ENCODE measurements at regions not wholly inside any gene's neighbourhood (a gene's known extent, or its start where the extent isn't known, plus 50 kb on each side); places are given as distances from the start of the nearest gene placed in this dataset.
"Not testable (repeated sequence)": the region's sequence is repeated elsewhere in the genome, so short reads cannot be mapped to it uniquely, and the experiment has no call there.

- Histone ChIP-seq H3K4me3 (replicated peaks; ENCODE audit: low read depth, low read length) (no peak overlapping the region), H3K27me3 (replicated peaks; ENCODE audit: control insufficient read depth, insufficient read depth, low read length) (no peaks in the 10 kb centered on the region)
Measured at GRCh38 chr1:3998086-3998485, 98.0 kb upstream of the C1orf174 start.

GRCh38 chr1:3999514-3999913 is 99.4 kb upstream of the C1orf174 start:
- DNase-seq (ENCODE audit: extremely low read depth, insufficient read length); H3K27me3 ChIP-seq (replicated peaks; ENCODE audit: control insufficient read depth, insufficient read depth, low read length); H3K4me3 ChIP-seq (replicated peaks; ENCODE audit: low read depth, low read length); H3K36me3 ChIP-seq (ENCODE audit: control insufficient read depth, insufficient read depth, low read length): not testable (repeated sequence)

More at GRCh38 chr1:3998086-3998485, 98.0 kb upstream of the C1orf174 start:
- DNase-seq (ENCODE audit: extremely low read depth, insufficient read length): no peak
- H3K36me3 ChIP-seq (ENCODE audit: control insufficient read depth, insufficient read depth, low read length): no peaks in the 10 kb centered on the region
- no peak for TF ChIP-seq CTCF (IDR thresholded peaks at IDR 0.05; ENCODE audit: insufficient read depth, low read length, poor library complexity, severe bottlenecking)

DNA sequence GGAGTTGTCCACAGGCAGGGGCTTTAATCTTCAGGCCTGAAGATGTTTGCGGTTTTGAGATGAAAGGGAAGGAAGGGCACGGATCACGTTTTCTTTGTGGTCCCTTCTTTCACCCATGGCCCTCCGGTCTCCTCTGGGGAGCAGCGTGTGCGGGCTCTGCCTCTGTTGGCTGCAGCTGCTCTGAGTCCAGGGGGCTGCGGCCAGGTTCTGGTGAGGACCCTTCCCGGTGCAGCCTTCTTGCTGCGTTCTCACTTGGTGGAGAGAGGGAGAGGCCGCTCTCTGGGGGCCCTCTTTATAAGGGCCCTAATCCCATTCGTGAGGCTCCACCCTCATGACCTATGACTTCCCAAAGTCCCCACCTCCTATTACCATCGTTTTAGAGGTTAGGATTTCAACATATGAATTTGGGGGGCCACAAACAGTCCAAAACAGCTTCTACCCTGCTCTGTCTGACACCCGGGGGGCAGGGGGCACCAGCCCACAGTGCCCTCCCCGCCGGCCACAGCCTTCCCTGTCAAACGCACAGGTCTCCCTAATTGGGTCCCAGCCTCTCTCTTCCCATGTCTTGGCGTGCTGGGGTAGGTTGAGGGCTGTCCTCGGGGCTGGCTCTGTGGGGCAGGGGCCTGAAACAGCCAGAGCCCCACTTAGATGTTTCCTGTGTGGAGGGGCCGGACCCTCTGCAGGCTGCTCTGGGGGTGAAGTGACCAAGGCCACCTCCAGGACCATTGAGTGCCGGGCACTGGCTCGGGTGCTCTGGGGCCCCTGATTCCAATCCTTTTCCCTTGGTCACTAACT is 100.1 kb upstream of the C1orf174 start:
- no peak for TF ChIP-seq CTCF (IDR thresholded peaks at IDR 0.05; ENCODE audit: insufficient read depth, low read length, poor library complexity, severe bottlenecking)
- Histone ChIP-seq H3K27me3 (replicated peaks; ENCODE audit: control insufficient read depth, insufficient read depth, low read length) (no peaks in the 10 kb centered on the region), H3K36me3 (ENCODE audit: control insufficient read depth, insufficient read depth, low read length) (no peaks in the 10 kb centered on the region), H3K4me3 (replicated peaks; ENCODE audit: low read depth, low read length) (no peak overlapping the region)
- DNase-seq (ENCODE audit: extremely low read depth, insufficient read length): no peak

DNA sequence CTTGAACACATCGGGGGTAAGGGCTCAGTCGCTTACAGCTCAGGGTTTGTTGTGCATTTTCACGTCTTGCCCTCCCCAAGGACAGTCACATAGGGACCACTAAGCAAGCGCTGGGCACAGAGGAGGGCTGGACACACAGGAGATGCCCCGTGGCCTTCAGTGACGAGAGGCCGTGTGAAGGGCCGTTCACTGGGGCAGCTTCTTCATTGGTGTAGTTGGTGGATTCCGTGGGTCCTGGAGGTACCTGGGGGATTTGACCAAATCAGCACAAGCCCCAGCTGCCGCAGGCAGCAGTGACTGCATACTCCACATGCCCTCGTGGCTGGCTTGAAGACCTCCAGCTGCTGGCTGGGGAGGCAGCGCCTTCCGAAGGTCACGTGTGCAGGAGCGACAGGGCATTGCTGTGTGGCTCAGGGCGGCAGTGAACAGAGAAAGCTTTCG is 100.8 kb upstream of the C1orf174 start:
- no peaks in the 10 kb centered on the region for H3K36me3 ChIP-seq (ENCODE audit: control insufficient read depth, insufficient read depth, low read length)
- no peak for DNase-seq (ENCODE audit: extremely low read depth, insufficient read length)
- no peak overlapping the region for H3K4me3 ChIP-seq (replicated peaks; ENCODE audit: low read depth, low read length)
- TF ChIP-seq CTCF (IDR thresholded peaks at IDR 0.05; ENCODE audit: insufficient read depth, low read length, poor library complexity, severe bottlenecking): no peak
- H3K27me3 ChIP-seq (replicated peaks; ENCODE audit: control insufficient read depth, insufficient read depth, low read length): no peaks in the 10 kb centered on the region

- no peak for DNase-seq (ENCODE audit: extremely low read depth, insufficient read length)
- no peak overlapping the region for H3K4me3 ChIP-seq (replicated peaks; ENCODE audit: low read depth, low read length)
- H3K27me3 ChIP-seq (replicated peaks; ENCODE audit: control insufficient read depth, insufficient read depth, low read length): no peaks in the 10 kb centered on the region
- TF ChIP-seq CTCF (IDR thresholded peaks at IDR 0.05; ENCODE audit: insufficient read depth, low read length, poor library complexity, severe bottlenecking): no peak
- H3K36me3 ChIP-seq (ENCODE audit: control insufficient read depth, insufficient read depth, low read length): no peaks in the 10 kb centered on the region
Measured at GRCh38 chr1:4001461-4001860, 101.4 kb upstream of the C1orf174 start.

- no peak for TF ChIP-seq CTCF (IDR thresholded peaks at IDR 0.05; ENCODE audit: insufficient read depth, low read length, poor library complexity, severe bottlenecking)
- DNase-seq (ENCODE audit: extremely low read depth, insufficient read length): no peak
- no peaks in the 10 kb centered on the region for H3K36me3 ChIP-seq (ENCODE audit: control insufficient read depth, insufficient read depth, low read length)
- no peaks in the 10 kb centered on the region for H3K27me3 ChIP-seq (replicated peaks; ENCODE audit: control insufficient read depth, insufficient read depth, low read length)
- no peak overlapping the region for H3K4me3 ChIP-seq (replicated peaks; ENCODE audit: low read depth, low read length)
Measured at GRCh38 chr1:4002061-4002521, 102.0 kb upstream of the C1orf174 start.

All from GM06990 (cell line).